ENCODE measurements at regions not wholly inside any gene's neighbourhood (a gene's known extent, or its start where the extent isn't known, plus 50 kb on each side); places are given as distances from the start of the nearest gene placed in this dataset.

DNA sequence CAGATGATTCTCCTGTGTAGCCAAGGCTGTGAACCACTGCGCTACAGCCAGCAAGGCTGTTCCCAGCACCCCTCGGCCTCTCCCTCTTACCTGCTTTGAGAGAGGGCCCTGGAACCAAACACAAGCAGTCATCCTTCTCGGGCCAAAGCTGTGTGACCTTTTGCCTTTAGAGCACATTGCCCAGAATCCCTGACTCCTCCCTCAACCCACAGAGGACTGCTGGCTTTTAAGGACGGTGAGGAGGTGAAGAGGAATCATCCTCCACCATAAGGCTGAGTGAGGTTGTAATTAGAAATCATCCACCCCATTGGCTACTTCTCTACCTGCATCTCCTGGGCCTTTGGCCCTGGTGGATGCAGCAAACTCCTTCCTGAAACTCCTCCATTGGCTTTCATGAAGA, 93.6 kb upstream of the PJA1 start:
- DNase-seq (ENCODE audit: low read depth in 2 of 2), result no peak
- no peak overlapping the region for H3K4me3 ChIP-seq (replicated peaks in 1 of 2; ENCODE audit: low read depth in 2 of 2, low read length in 2 of 2)
- TF ChIP-seq, protein P1, sequence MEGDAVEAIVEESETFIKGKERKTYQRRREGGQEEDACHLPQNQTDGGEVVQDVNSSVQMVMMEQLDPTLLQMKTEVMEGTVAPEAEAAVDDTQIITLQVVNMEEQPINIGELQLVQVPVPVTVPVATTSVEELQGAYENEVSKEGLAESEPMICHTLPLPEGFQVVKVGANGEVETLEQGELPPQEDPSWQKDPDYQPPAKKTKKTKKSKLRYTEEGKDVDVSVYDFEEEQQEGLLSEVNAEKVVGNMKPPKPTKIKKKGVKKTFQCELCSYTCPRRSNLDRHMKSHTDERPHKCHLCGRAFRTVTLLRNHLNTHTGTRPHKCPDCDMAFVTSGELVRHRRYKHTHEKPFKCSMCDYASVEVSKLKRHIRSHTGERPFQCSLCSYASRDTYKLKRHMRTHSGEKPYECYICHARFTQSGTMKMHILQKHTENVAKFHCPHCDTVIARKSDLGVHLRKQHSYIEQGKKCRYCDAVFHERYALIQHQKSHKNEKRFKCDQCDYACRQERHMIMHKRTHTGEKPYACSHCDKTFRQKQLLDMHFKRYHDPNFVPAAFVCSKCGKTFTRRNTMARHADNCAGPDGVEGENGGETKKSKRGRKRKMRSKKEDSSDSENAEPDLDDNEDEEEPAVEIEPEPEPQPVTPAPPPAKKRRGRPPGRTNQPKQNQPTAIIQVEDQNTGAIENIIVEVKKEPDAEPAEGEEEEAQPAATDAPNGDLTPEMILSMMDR (IDR thresholded peaks at IDR 0.05; ENCODE audit: low read depth, low read length), result no peak

DNA sequence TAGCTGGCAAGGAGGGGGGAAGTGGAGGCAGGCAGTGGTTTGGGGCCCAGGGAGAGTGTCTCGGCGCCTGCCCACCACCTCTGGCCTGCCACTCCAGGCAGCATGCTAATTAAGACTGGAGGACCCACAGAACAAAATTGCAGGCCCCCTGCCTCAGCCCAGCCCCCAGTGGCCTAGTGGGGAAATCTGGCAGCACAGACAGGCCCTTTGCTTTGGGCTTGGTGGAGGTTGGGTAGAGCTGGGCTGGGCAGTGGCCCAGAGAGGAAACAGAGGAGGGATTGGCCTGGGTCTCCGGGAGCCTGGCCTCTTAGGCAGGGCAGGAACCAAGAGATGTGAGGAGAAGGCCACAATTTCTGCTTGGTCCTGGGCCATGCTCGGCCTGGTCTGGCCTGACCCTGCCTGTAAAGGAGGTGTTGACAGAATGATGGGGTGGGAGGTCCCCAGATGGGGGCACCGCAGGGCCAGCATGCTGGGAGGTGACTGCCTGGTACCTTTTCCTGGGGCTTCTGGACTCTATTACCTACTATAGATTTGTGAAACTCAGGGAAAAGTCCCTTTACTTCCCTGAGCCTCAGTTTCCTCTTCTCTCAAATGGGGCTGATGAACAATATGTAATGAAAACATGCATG, 92.4 kb upstream of the PJA1 start:
- DNase-seq (ENCODE audit: low read depth in 2 of 2), result no peak
- H3K4me3 ChIP-seq (replicated peaks in 1 of 2; ENCODE audit: low read depth in 2 of 2, low read length in 2 of 2), result no peak overlapping the region
- TF ChIP-seq, protein P1 (IDR thresholded peaks at IDR 0.05; ENCODE audit: low read depth, low read length), result no peak

DNA sequence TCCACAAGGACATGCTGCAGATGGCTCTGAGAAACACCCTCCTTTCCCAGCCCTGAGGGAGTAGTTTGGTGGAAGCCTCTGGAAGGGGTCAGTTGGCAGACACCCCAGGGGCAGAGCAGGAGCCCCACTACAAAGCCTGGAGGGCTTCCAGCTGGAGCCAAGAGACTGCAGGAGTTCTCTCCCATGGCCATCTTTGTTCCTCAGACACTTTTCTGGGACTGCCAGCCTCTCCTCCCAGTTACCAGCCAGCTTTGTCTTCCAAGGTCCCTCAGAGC, 91.0 kb upstream of the PJA1 start:
- TF ChIP-seq, protein P1 (IDR thresholded peaks at IDR 0.05; ENCODE audit: low read depth, low read length), result no peak
- no peak for DNase-seq (ENCODE audit: low read depth in 2 of 2)
- no peak overlapping the region for H3K4me3 ChIP-seq (replicated peaks in 1 of 2; ENCODE audit: low read depth in 2 of 2, low read length in 2 of 2)

DNA sequence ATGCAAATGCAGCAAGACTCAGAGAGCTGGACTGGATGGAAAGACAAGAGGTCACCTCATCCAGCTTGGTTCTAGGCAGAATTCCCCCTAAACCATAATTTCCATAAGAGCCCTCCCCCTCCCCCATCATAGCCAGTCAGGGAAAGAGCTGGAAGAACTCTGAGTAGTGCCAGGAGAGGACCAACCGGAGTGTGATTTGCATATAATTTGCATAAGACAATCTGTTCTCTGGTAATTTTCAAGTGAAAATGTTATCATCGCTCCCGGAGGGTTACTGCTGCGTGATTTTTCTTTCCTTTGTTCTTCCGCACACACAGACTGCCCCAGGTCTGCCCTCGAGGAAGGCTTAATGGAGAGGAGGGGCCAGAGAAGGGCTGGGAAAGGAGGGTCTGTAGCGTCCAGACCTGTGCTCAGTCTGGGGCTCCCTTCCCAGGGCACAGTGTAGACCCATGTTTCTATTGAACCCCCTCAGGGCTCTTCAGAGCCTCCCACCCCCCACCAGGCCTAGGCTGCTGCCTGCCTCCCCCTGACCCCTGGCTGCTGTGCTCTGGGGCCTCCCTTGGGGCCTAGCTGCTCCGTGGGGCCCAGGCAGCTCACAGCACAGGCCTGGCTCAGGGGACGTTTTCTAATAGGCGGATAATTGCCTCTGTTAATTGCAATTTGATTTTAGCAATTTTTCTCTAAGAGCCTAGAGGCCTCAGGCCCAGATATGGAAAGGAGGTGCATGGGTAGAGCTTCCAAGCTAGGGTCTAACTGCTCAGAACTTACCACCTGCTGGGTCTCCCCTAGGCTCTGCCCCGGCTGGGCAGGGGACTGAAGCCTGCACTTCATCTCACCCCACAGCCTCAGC, 90.4 kb upstream of the PJA1 start:
- TF ChIP-seq, protein P1 (IDR thresholded peaks at IDR 0.05; ENCODE audit: low read depth, low read length), result no peak
- no peak overlapping the region for H3K4me3 ChIP-seq (replicated peaks in 1 of 2; ENCODE audit: low read depth in 2 of 2, low read length in 2 of 2)
- DNase-seq (ENCODE audit: low read depth in 2 of 2), result no peak

DNA sequence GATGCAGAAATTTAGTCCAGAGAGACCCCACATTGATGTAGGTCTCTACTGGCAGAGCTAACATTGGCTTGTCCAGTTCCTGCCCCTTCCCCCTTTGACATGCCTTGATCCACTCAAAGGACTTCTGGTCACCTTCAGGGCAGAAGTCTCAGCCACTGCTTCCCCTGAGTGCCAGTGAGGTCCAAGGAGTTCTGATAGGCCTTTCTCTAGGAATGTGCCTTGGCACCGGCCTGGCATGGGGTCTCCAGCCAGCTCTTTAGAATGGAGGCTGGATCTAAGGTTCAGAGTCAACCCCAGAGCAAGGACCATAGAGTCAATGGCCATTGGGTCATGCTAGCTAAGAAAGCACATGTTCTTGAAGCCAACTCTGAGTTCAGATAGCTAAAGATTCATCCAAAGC, 88.6 kb upstream of the PJA1 start:
- TF ChIP-seq, protein P1 (IDR thresholded peaks at IDR 0.05; ENCODE audit: low read depth, low read length), result no peak
- H3K4me3 ChIP-seq (replicated peaks in 1 of 2; ENCODE audit: low read depth in 2 of 2, low read length in 2 of 2), result no peak overlapping the region
- DNase-seq (ENCODE audit: low read depth in 2 of 2), result no peak

DNA sequence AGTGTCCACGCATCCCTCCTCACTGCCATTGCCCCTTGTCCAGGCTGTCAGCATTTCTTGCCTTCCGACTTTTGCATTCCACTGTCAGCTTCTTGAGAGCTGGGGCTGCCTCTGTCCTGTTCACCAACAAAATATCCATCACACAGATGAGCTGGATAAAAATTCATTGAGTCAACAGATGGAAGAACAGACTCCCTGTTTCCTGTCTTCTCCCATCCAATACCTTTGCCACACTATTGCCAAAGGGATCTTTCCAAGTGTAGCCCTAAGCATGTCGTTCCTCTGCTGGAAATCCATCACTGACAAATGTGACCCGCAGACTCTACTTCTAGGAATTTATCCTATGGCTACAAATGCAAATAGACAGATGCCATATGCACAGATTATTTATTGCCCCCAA, 78.0 kb upstream of the PJA1 start:
- TF ChIP-seq, protein P1 (IDR thresholded peaks at IDR 0.05; ENCODE audit: low read depth, low read length), result no peak
- H3K4me3 ChIP-seq (replicated peaks in 1 of 2; ENCODE audit: low read depth in 2 of 2, low read length in 2 of 2), result no peak overlapping the region
- DNase-seq (ENCODE audit: low read depth in 2 of 2), result no peak
